ENCODE measurements at regions not wholly inside any gene's neighbourhood (a gene's known extent, or its start where the extent isn't known, plus 50 kb on each side); places are given as distances from the start of the nearest gene placed in this dataset.

GRCh38 chr12:47397664-47398281 is 308.1 kb downstream of the RPAP3 start:
- DNase-seq (ENCODE audit: extremely low read depth, low read depth) = peak; percentile 48
- TF ChIP-seq CTCF (IDR thresholded peaks at IDR 0.05; ENCODE audit: low read depth, low read length) = peak; percentile 52

- no peak for TF ChIP-seq CTCF (IDR thresholded peaks at IDR 0.05; ENCODE audit: low read depth, low read length)
- DNase-seq (ENCODE audit: extremely low read depth, low read depth) = no peak
Observed at GRCh38 chr12:47396902-47397663, 308.7 kb downstream of the RPAP3 start.

GRCh38 chr12:47394070-47394469 is 311.8 kb downstream of the RPAP3 start:
- no peak for DNase-seq (ENCODE audit: extremely low read depth, low read depth)

GRCh38 chr12:47393403-47393790 is 312.4 kb downstream of the RPAP3 start:
- no peak for TF ChIP-seq CTCF (IDR thresholded peaks at IDR 0.05; ENCODE audit: low read depth, low read length)
- no peak for DNase-seq (ENCODE audit: extremely low read depth, low read depth)

More at GRCh38 chr12:47394070-47394469, 311.8 kb downstream of the RPAP3 start:
- TF ChIP-seq CTCF (IDR thresholded peaks at IDR 0.05; ENCODE audit: low read depth, low read length) = no peak

- no peak for DNase-seq (ENCODE audit: extremely low read depth, low read depth)
- TF ChIP-seq CTCF (IDR thresholded peaks at IDR 0.05; ENCODE audit: low read depth, low read length) = no peak
Observed at GRCh38 chr12:47391566-47391965, 311.8 kb upstream of the AMIGO2 start.

GRCh38 chr12:47388712-47389111 is 309.0 kb upstream of the AMIGO2 start:
- TF ChIP-seq CTCF (IDR thresholded peaks at IDR 0.05; ENCODE audit: low read depth, low read length) = no peak
- DNase-seq (ENCODE audit: extremely low read depth, low read depth) = no peak

GRCh38 chr12:47387994-47388393 is 308.2 kb upstream of the AMIGO2 start:
- no peak for TF ChIP-seq CTCF (IDR thresholded peaks at IDR 0.05; ENCODE audit: low read depth, low read length)
- DNase-seq (ENCODE audit: extremely low read depth, low read depth) = no peak

Data from AG09319 (cell line).